ENCODE measurements at regions not wholly inside any gene's neighbourhood (a gene's known extent, or its start where the extent isn't known, plus 50 kb on each side); places are given as distances from the start of the nearest gene placed in this dataset.
A peak's percentile ranks its signal among the peaks of the same experiment; 100 is the strongest.

DNA sequence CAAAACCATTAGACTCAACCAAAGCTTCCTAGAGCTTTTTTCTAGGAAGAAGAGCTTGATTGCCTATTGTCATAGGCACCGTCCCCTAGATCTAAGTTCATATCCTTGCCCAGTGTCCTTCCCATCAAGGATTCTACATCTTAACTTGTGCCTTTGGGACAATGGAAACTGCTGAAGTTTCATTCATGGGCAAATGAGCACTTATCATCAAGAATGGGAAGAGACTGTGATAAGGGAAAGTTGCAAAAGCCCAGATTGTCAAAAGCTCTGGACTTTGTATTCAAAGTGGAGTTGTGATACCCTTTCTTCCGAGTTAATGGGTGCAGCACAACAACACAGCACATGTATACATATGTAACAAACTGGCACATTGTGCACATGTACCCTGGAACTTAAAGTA is 503.0 kb upstream of the KLHL29 start:
- Histone ChIP-seq H3K4me2 (no peak overlapping the region), H3K9me3 (no peaks in the 10 kb centered on the region; the same call in 1 of the 2 replicates), H3K27me3 (no peaks in the 10 kb centered on the region), H3K27ac (no peak overlapping the region), H3K4me1 (peaks cover 43% of the 10 kb centered on the region), H3K9ac (no peak overlapping the region), H3K36me3 (no peaks in the 10 kb centered on the region), H3K4me3 (no peak overlapping the region), H4K20me1 (no peaks in the 10 kb centered on the region)
- no peak for TF ChIP-seq Cebpa-rat (IDR thresholded peaks at IDR 0.05)

DNA sequence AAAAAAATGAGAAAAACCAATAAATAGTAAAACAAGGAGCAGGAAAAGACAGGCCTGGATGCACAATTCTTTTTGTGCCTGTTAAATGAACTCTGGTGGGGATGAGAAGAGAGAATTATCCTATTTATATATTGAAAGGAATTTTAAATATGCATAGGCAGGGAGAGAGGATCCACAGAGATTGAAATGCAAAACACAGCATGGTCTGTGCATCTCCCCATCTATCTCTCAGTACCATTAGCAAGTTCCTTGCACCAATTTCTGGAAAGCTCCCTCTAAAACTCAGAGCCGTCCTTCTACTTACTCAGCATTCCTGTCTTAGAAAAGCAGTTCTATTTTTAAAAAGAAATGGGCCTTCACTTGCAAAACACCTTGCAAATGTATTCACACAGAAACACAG is 502.3 kb upstream of the KLHL29 start:
- H3K27me3 ChIP-seq: no peaks in the 10 kb centered on the region
- no peaks in the 10 kb centered on the region for H4K20me1 ChIP-seq
- H3K9me3 ChIP-seq: no peaks in the 10 kb centered on the region; the same call in 1 of the 2 replicates
- peaks cover 49% of the 10 kb centered on the region for H3K4me1 ChIP-seq
- TF ChIP-seq Cebpa-rat (IDR thresholded peaks at IDR 0.05): no peak
- H3K4me2 ChIP-seq: no peak overlapping the region
- H3K4me3 ChIP-seq: no peak overlapping the region
- H3K27ac ChIP-seq: no peak overlapping the region
- no peak overlapping the region for H3K9ac ChIP-seq
- no peaks in the 10 kb centered on the region for H3K36me3 ChIP-seq

DNA sequence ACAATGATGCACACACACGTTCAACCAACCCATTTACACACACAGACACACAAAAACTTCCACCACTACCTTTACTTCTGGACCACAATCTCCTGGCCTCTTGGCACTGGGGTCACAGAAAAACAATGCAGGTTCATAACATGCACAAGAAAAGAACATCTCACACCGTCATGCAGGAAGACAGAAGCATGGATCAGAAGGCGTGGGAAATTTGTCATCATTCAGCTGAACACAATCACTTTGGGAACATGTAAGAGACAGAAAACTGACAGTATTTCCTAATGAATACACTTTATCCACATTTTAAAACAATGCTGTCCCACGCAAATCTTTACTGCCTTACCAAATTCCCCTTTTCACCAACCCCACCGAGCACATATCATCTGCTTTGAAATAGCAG is 501.9 kb upstream of the KLHL29 start:
- TF ChIP-seq Cebpa-rat (IDR thresholded peaks at IDR 0.05): no peak
- H3K4me3 ChIP-seq: no peak overlapping the region

DNA sequence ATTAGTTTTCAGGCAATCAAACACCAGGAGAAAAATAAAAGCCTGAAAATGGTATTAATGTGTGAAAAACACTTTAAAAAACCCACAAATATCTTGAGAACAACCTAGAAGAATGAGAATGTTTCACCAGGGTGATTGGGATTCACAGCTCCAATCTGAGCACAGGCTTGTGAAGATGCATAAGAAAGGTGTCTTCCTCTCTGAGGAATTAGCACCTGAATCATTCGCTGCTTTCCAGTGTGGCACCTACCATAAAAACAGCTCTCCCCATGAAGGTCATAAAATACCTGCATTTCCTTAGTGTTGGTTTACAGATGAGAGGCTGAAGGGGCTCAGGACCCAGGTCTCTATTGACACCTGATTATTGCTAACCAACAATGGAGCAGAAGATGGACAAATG is 499.7 kb upstream of the KLHL29 start:
- Histone ChIP-seq H3K36me3 (no peaks in the 10 kb centered on the region), H3K27ac (peak overlapping the region; percentile 22), H3K4me3 (no peak overlapping the region), H3K4me2 (peak overlapping the region; percentile 71), H3K9ac (no peak overlapping the region), H3K27me3 (no peaks in the 10 kb centered on the region), H3K9me3 (no peaks in the 10 kb centered on the region; the same call in 1 of the 2 replicates), H4K20me1 (no peaks in the 10 kb centered on the region), H3K4me1 (peaks cover 54% of the 10 kb centered on the region)
- TF ChIP-seq Cebpa-rat (IDR thresholded peaks at IDR 0.05): no peak

More for the DNA sequence above, 501.9 kb upstream of the KLHL29 start:
- Histone ChIP-seq H4K20me1 (no peaks in the 10 kb centered on the region), H3K9me3 (no peaks in the 10 kb centered on the region; the same call in 1 of the 2 replicates), H3K4me1 (peaks cover 50% of the 10 kb centered on the region), H3K27ac (no peak overlapping the region), H3K9ac (no peak overlapping the region), H3K27me3 (no peaks in the 10 kb centered on the region), H3K4me2 (no peak overlapping the region), H3K36me3 (no peaks in the 10 kb centered on the region)

DNA sequence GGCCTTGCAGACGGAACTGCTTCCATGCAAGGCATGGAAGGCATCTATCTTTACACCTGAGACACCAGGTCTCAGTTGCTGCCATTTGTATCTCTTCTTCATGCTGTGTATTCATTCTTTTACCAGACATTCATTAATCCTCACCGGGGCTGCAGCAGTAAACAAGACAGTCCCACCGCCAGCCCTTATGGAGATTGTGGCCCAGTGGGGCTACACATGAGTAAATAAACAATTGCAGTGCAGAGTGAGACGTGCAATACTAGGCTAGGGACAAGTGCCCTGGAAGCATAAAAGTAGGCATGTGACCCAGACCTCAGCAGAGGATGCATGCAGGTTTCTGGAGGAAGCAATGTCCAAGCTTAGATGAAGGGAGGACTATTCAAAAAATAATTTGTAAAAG is 497.6 kb upstream of the KLHL29 start:
- Histone ChIP-seq H3K9me3 (peaks cover 2% of the 10 kb centered on the region; the same call in 1 of the 2 replicates), H4K20me1 (no peaks in the 10 kb centered on the region), H3K4me2 (no peak overlapping the region), H3K4me1 (peaks cover 66% of the 10 kb centered on the region), H3K9ac (no peak overlapping the region), H3K27ac (no peak overlapping the region), H3K27me3 (no peaks in the 10 kb centered on the region), H3K4me3 (no peak overlapping the region), H3K36me3 (no peaks in the 10 kb centered on the region)
- no peak for TF ChIP-seq Cebpa-rat (IDR thresholded peaks at IDR 0.05)

DNA sequence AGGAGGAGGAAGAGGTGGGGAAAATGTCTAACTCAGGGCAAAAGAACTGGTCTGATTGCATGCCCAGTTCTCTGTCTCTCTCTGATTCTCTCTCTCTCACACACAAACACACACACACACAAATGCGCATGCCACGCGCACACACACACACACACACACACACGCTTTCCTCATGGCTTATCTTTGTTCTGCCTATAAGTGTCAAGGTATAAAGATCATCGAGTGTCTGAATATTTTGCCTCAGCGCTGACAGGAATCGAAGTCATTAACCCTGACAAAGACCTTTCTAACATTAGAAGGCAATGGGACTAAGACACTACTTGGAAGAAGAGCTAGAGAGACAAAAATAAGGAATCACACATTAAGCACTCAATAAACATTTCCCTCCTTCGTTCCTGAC is 497.1 kb upstream of the KLHL29 start:
- Histone ChIP-seq H4K20me1 (no peaks in the 10 kb centered on the region), H3K9ac (no peak overlapping the region), H3K4me3 (no peak overlapping the region), H3K36me3 (no peaks in the 10 kb centered on the region), H3K4me1 (peaks cover 66% of the 10 kb centered on the region), H3K4me2 (no peak overlapping the region), H3K9me3 (peaks cover 2% of the 10 kb centered on the region; the same call in 1 of the 2 replicates), H3K27me3 (no peaks in the 10 kb centered on the region), H3K27ac (no peak overlapping the region)
- no peak for TF ChIP-seq Cebpa-rat (IDR thresholded peaks at IDR 0.05)

DNA sequence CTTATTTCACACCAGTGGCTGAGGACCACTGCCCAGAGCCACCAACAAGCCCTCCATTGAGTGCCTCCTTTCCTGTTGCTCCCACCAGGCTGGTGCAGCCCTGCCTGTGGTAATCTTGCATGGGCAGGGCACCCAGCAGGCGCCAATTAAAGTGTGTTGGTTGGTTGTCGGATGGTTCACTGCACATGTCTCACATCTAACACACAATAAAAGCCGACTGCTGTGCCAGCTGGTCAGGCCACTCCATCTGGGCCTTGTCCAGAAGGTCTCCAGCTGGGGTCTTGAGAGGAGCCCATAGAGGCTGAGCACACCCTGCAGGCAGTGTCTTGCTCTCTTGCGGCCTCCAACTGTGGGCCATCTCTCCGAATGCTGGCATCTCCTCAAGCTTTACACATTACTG is 494.8 kb upstream of the KLHL29 start:
- H3K27ac ChIP-seq: no peak overlapping the region
- H3K36me3 ChIP-seq: no peaks in the 10 kb centered on the region
- TF ChIP-seq Cebpa-rat (IDR thresholded peaks at IDR 0.05): no peak
- H4K20me1 ChIP-seq: no peaks in the 10 kb centered on the region
- H3K27me3 ChIP-seq: no peaks in the 10 kb centered on the region
- H3K4me1 ChIP-seq: peaks cover 67% of the 10 kb centered on the region
- peaks cover 2% of the 10 kb centered on the region; the same call in 1 of the 2 replicates for H3K9me3 ChIP-seq
- H3K4me2 ChIP-seq: peak overlapping the region; percentile 7
- no peak overlapping the region for H3K9ac ChIP-seq
- no peak overlapping the region for H3K4me3 ChIP-seq

DNA sequence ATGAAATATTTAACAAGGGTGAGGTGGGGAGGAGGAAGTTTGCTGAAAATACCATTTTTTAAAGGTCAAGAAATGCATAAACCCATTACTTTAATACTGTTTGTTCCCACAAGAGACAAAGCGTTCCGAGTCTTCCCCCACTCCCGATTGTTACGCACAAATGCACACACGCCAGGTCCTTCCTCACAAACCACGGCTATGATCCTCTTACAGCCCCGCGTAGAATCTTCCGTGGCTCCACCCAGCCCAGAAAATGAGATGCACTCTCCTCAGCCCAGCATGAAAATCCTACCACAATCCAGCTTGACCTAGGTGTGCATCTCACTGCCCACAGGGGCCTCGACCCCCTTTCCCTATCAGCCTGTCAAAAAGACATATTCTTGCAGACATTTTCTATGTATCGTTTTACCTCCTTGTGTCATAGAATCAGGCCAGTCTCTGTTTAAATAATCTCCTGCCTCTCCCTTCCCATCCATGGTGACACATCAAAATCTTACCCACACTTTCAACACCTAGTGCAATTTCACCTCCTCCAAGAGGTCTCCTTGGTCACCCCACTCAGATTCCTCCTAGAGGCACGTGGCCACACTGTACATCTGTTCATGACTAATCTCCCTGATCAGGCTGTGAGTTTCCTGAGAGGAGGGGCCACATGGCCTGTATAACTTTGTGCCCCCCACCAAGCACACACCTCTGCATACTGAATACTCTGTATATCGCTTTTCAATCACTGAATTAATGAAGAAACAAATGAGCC is 491.0 kb upstream of the KLHL29 start:
- H3K4me2 ChIP-seq: peak overlapping the region; percentile 69
- no peaks in the 10 kb centered on the region for H3K36me3 ChIP-seq
- peaks cover 43% of the 10 kb centered on the region for H3K4me1 ChIP-seq
- H3K4me3 ChIP-seq: no peak overlapping the region
- H3K9me3 ChIP-seq: 0 out of 2 replicates have a peak, but pooled peaks cover 2% of the 10 kb centered on the region
- TF ChIP-seq Cebpa-rat (IDR thresholded peaks at IDR 0.05): no peak
- no peaks in the 10 kb centered on the region for H4K20me1 ChIP-seq
- H3K9ac ChIP-seq: no peak overlapping the region
- H3K27ac ChIP-seq: no peak overlapping the region
- no peaks in the 10 kb centered on the region for H3K27me3 ChIP-seq

DNA sequence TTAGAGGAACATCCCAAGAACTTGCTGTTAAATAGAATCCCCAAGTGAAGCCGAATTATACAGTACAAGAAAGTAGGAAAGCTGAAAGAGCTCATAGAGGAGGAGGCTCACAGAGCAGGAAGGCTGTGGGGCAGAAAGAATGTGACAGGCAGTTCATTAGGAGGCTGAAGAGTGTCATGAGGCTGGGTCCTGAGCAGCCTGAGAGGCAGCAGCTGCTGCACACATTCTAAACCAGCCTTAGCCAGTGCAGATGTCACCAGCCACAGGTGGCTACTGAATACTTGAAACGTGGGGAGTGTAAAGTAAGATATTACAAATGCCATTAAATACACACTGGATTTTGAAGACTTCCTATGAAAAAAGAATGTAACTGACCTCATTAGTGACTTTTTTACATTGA is 490.2 kb upstream of the KLHL29 start:
- no peaks in the 10 kb centered on the region for H4K20me1 ChIP-seq
- no peaks in the 10 kb centered on the region for H3K27me3 ChIP-seq
- H3K4me3 ChIP-seq: no peak overlapping the region
- peaks cover 43% of the 10 kb centered on the region for H3K4me1 ChIP-seq
- H3K36me3 ChIP-seq: no peaks in the 10 kb centered on the region
- no peak for TF ChIP-seq Cebpa-rat (IDR thresholded peaks at IDR 0.05)
- no peak overlapping the region for H3K4me2 ChIP-seq
- 0 out of 2 replicates have a peak, but pooled peaks cover 2% of the 10 kb centered on the region for H3K9me3 ChIP-seq
- H3K27ac ChIP-seq: no peak overlapping the region
- no peak overlapping the region for H3K9ac ChIP-seq

DNA sequence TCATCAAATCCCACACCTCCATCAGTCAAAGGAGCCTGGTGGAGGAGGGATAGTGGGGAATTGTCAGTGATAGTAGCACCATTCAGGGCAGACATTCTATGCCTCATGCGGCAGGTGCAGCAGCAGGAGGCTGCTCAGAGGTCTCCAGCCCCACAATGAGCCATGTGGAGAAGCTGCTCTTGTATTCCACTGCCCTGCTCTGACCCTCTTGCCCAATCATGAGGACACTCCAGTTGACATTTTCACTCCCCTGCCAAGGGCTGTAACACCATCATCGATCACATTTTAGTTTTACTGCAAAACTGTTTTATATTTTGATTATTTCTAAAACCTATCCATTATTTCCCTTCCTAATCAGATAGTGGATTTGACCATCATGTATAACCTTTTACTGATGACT is 487.6 kb upstream of the KLHL29 start:
- Histone ChIP-seq H4K20me1 (no peaks in the 10 kb centered on the region), H3K9ac (no peak overlapping the region), H3K27ac (no peak overlapping the region), H3K9me3 (no peaks in the 10 kb centered on the region), H3K36me3 (no peaks in the 10 kb centered on the region), H3K27me3 (no peaks in the 10 kb centered on the region), H3K4me2 (no peak overlapping the region), H3K4me3 (no peak overlapping the region), H3K4me1 (peaks cover 27% of the 10 kb centered on the region)
- no peak for TF ChIP-seq Cebpa-rat (IDR thresholded peaks at IDR 0.05)

All from BLaER1 (cell line).